ENCODE measurements at regions not wholly inside any gene's neighbourhood (a gene's known extent, or its start where the extent isn't known, plus 50 kb on each side); places are given as distances from the start of the nearest gene placed in this dataset.
A peak's percentile ranks its signal among the peaks of the same experiment; 100 is the strongest.

GRCh38 chr6:6780231-6780630 lies 191.7 kb downstream of the LY86 start:
- no peak for TF ChIP-seq CTCF (IDR thresholded peaks at IDR 0.05; ENCODE audit: insufficient read depth, low read depth, low read length)
- no peak for DNase-seq (ENCODE audit: low read depth)
- no peak overlapping the region for H3K4me3 ChIP-seq (ENCODE audit: low read depth, low read length)

GRCh38 chr6:6781172-6781872 lies 192.8 kb downstream of the LY86 start:
- TF ChIP-seq CTCF (IDR thresholded peaks at IDR 0.05; ENCODE audit: insufficient read depth, low read depth, low read length) = no peak
- no peak overlapping the region for H3K4me3 ChIP-seq (ENCODE audit: low read depth, low read length)
- peak; percentile 58 for DNase-seq (ENCODE audit: low read depth)

- DNase-seq (ENCODE audit: low read depth) = peak; percentile 37
- TF ChIP-seq CTCF (IDR thresholded peaks at IDR 0.05; ENCODE audit: insufficient read depth, low read depth, low read length) = no peak
- H3K4me3 ChIP-seq (ENCODE audit: low read depth, low read length) = no peak overlapping the region
Observed at GRCh38 chr6:6781873-6782227, 193.3 kb downstream of the LY86 start.

- H3K4me3 ChIP-seq (ENCODE audit: low read depth, low read length) = no peak overlapping the region
- TF ChIP-seq CTCF (IDR thresholded peaks at IDR 0.05; ENCODE audit: insufficient read depth, low read depth, low read length) = no peak
- DNase-seq (ENCODE audit: low read depth) = no peak
Observed at GRCh38 chr6:6783721-6784120, 195.2 kb downstream of the LY86 start.

GRCh38 chr6:6784514-6785162 lies 196.1 kb downstream of the LY86 start:
- TF ChIP-seq CTCF (IDR thresholded peaks at IDR 0.05; ENCODE audit: insufficient read depth, low read depth, low read length) = no peak
- no peak for DNase-seq (ENCODE audit: low read depth)
- H3K4me3 ChIP-seq (ENCODE audit: low read depth, low read length) = no peak overlapping the region

GRCh38 chr6:6785163-6785521 lies 196.6 kb downstream of the LY86 start:
- TF ChIP-seq CTCF (IDR thresholded peaks at IDR 0.05; ENCODE audit: insufficient read depth, low read depth, low read length) = no peak
- no peak for DNase-seq (ENCODE audit: low read depth)
- no peak overlapping the region for H3K4me3 ChIP-seq (ENCODE audit: low read depth, low read length)

All from fibroblast of villous mesenchyme (primary cell).